ENCODE measurements at regions not wholly inside any gene's neighbourhood (a gene's known extent, or its start where the extent isn't known, plus 50 kb on each side); places are given as distances from the start of the nearest gene placed in this dataset.

DNA sequence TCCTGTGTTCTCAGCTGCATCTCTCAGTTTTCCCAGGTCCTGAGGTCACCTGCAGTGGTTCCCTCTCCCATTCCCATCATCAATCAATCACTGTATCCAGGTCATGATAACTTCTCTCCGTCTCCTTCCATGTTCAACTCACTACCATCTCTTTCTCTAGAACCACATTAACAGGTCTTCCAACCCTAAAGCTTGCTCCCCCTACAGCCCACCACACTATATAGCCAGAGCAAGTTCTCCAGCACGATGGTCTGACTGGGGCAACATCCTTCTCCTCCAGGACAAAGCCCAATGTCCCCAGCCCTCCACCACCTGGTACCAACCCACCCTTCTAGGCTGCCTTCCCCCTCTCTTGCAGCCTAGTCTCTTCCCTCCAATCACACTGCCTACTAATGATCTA lies 241.6 kb downstream of the CDK5RAP2 start:
- DNase-seq: no peak
- Histone ChIP-seq H3K4me1 (no peaks in the 10 kb centered on the region), H3K27ac (no peak overlapping the region), H3K9me3 (no peaks in the 10 kb centered on the region), H3K27me3 (no peaks in the 10 kb centered on the region), H3K4me3 (no peak overlapping the region), H3K36me3 (replicated peaks in 1 of 2; ENCODE audit: insufficient read depth in 1 of 2, low read depth in 2 of 2) (no peaks in the 10 kb centered on the region)
- TF ChIP-seq, protein P1, sequence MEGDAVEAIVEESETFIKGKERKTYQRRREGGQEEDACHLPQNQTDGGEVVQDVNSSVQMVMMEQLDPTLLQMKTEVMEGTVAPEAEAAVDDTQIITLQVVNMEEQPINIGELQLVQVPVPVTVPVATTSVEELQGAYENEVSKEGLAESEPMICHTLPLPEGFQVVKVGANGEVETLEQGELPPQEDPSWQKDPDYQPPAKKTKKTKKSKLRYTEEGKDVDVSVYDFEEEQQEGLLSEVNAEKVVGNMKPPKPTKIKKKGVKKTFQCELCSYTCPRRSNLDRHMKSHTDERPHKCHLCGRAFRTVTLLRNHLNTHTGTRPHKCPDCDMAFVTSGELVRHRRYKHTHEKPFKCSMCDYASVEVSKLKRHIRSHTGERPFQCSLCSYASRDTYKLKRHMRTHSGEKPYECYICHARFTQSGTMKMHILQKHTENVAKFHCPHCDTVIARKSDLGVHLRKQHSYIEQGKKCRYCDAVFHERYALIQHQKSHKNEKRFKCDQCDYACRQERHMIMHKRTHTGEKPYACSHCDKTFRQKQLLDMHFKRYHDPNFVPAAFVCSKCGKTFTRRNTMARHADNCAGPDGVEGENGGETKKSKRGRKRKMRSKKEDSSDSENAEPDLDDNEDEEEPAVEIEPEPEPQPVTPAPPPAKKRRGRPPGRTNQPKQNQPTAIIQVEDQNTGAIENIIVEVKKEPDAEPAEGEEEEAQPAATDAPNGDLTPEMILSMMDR (IDR thresholded peaks at IDR 0.05): no peak
- no peak for TF ChIP-seq POLR2A (IDR thresholded peaks at IDR 0.05)
- WGBS, 2 donors: 58 to 65% methylated on average over 2 of the region's 2 CpGs
- ATAC-seq: no peak
- intact Hi-C loops (cut with DNase I): no loop called here

DNA sequence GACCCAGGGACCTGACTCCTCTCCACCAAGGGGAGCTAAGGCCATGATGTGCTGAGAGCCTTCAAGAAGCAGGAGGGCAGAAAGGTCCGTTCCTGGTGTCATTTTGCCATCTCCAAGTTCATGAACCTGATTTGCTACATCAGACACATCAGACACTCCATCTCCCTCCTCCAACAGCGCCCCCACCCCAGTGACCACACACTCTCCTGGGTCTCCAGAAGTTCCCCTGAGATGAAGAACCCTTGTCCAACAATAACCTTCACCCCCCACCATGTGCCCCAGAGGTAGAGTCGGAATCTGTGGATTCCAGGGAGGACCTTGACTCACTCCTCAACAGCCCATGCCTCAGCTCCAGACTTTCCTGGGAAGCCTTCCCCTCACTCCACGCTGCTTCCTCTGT lies 242.8 kb downstream of the CDK5RAP2 start:
- no peak overlapping the region for H3K4me3 ChIP-seq
- intact Hi-C loops (cut with DNase I): no loop called here
- WGBS, 2 donors: 61 to 68% methylated on average over 4 of the region's 4 CpGs
- H3K27me3 ChIP-seq: no peaks in the 10 kb centered on the region
- ATAC-seq: no peak
- H3K4me1 ChIP-seq: no peaks in the 10 kb centered on the region
- no peak for TF ChIP-seq POLR2A (IDR thresholded peaks at IDR 0.05)
- TF ChIP-seq, protein P1 (IDR thresholded peaks at IDR 0.05): no peak
- no peak overlapping the region for H3K27ac ChIP-seq
- H3K36me3 ChIP-seq (replicated peaks in 1 of 2; ENCODE audit: insufficient read depth in 1 of 2, low read depth in 2 of 2): no peaks in the 10 kb centered on the region
- H3K9me3 ChIP-seq: no peaks in the 10 kb centered on the region
- DNase-seq: no peak

DNA sequence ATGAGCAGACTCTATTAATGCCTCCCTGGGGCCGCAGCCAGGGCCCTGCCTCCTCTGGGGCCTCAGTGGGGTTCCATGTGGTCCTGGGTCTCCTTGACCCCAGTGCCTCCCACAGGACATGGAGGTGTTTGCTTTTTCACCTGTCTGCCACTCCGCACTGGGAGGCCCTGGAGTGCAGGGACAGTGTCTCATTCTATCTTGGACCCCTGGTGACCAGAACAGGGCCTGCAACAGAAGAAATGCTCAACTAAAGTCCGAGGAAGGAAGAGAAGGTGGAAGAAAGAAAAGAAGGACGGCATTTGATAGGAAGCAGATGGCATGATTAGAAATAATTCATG lies 243.2 kb downstream of the CDK5RAP2 start:
- Histone ChIP-seq H3K27ac (no peak overlapping the region), H3K36me3 (replicated peaks in 1 of 2; ENCODE audit: insufficient read depth in 1 of 2, low read depth in 2 of 2) (no peaks in the 10 kb centered on the region), H3K4me1 (no peaks in the 10 kb centered on the region), H3K27me3 (no peaks in the 10 kb centered on the region), H3K9me3 (no peaks in the 10 kb centered on the region), H3K4me3 (no peak overlapping the region)
- DNase-seq (no peak), ATAC-seq (no peak)
- intact Hi-C loops (cut with DNase I): no loop called here
- WGBS, 2 donors: 73 to 84% methylated on average over 4 of the region's 4 CpGs
- TF ChIP-seq, protein P1 (IDR thresholded peaks at IDR 0.05): no peak
- TF ChIP-seq POLR2A (IDR thresholded peaks at IDR 0.05): no peak

DNA sequence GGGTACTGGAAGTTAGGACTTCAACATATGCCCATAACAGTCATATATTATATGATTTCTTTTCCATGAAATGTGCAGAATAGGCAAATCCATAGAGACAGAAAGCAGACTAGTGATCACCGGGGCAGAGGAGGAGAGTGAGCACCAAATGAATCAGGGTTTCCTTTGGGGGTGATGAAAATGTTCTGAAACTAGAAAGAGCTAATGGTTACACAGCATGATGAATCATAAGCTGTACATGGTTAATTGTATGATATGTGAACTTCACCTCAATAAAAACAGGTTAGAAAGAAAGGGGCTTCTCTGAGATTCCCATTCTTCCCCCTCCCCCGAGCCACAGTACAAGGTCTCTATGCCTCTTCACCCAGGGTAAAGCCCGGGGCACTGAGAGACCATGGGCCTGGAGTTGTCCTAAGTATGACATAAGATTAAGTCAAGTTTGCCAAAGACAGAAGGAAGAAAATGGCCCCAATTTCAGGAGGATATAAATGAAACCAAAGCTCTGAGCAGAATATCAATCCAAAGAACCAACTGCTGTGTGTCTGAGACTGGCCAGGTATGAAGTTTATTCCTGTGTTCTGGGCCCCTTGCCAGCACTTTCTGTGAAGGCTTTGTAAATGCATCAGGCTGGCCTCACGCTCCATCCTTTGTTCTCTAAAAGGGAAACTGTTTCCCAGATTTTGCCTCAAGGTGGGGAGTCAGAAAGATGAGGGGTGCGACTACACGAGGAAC lies 243.8 kb downstream of the CDK5RAP2 start:
- Histone ChIP-seq H3K4me1 (no peaks in the 10 kb centered on the region), H3K27ac (no peak overlapping the region), H3K27me3 (no peaks in the 10 kb centered on the region), H3K4me3 (no peak overlapping the region), H3K36me3 (replicated peaks in 1 of 2; ENCODE audit: insufficient read depth in 1 of 2, low read depth in 2 of 2) (no peaks in the 10 kb centered on the region), H3K9me3 (no peaks in the 10 kb centered on the region)
- intact Hi-C loops (cut with DNase I): no loop called here
- DNase-seq (peak in 3 of 4 donors; percentile 7 to 49 (median 39)), ATAC-seq (no peak)
- 70 to 80% methylated on average over 6 of the region's 6 CpGs for WGBS, 2 donors
- TF ChIP-seq POLR2A (IDR thresholded peaks at IDR 0.05): no peak
- TF ChIP-seq, protein P1 (IDR thresholded peaks at IDR 0.05): no peak

DNA sequence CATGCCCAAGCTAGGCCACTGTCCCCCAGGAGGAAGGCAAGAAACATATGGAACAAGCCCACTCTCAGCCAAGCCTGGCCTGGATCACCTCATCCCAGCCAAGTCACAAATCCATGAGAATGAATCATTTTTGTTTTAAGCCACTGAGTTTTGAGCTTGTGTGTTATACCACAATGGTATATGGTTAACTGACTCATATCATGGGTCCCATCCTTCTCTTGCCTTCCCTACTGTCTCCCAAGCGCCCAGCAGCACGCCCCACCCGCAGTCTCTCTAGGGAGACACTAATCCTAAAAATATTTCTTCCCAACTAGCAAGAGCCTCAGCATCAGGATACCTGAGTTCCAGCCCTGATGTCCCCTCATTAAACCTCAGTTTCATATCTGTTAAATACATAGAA lies 248.1 kb downstream of the CDK5RAP2 start:
- H3K27ac ChIP-seq: no peak overlapping the region
- DNase-seq: no peak
- H3K4me3 ChIP-seq: no peak overlapping the region
- TF ChIP-seq, protein P1 (IDR thresholded peaks at IDR 0.05): no peak
- no peak for TF ChIP-seq POLR2A (IDR thresholded peaks at IDR 0.05)
- WGBS, 2 donors: 91 to 92% methylated on average over 3 of the region's 3 CpGs
- H3K4me1 ChIP-seq: peaks cover 6% of the 10 kb centered on the region
- intact Hi-C loops (cut with DNase I): no loop called here
- no peaks in the 10 kb centered on the region for H3K36me3 ChIP-seq (replicated peaks in 1 of 2; ENCODE audit: insufficient read depth in 1 of 2, low read depth in 2 of 2)
- H3K27me3 ChIP-seq: no peaks in the 10 kb centered on the region
- ATAC-seq: no peak
- no peaks in the 10 kb centered on the region for H3K9me3 ChIP-seq
